ENCODE measurements at regions not wholly inside any gene's neighbourhood (a gene's known extent, or its start where the extent isn't known, plus 50 kb on each side); places are given as distances from the start of the nearest gene placed in this dataset.

DNA sequence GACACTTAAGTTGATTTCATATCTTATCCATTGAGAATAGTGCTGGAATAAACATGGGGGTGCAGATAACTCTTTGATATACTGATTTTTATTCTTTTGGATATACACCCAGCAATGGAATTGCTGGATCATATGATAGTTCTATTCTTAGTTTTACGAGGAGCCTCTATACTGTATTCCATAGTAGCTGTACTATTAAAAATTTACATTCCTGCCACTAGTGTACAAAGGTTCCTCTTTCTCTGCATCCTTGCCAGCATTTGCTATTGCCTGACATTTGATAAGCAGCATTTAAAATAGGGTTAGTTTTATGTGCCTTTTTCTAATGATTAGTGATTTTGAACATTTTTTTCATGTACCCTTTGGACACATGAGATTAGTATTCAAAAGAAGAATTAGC lies 554.2 kb downstream of the JRKL start:
- TF ChIP-seq, protein P1, sequence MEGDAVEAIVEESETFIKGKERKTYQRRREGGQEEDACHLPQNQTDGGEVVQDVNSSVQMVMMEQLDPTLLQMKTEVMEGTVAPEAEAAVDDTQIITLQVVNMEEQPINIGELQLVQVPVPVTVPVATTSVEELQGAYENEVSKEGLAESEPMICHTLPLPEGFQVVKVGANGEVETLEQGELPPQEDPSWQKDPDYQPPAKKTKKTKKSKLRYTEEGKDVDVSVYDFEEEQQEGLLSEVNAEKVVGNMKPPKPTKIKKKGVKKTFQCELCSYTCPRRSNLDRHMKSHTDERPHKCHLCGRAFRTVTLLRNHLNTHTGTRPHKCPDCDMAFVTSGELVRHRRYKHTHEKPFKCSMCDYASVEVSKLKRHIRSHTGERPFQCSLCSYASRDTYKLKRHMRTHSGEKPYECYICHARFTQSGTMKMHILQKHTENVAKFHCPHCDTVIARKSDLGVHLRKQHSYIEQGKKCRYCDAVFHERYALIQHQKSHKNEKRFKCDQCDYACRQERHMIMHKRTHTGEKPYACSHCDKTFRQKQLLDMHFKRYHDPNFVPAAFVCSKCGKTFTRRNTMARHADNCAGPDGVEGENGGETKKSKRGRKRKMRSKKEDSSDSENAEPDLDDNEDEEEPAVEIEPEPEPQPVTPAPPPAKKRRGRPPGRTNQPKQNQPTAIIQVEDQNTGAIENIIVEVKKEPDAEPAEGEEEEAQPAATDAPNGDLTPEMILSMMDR (IDR thresholded peaks at IDR 0.05), result no peak
- TF ChIP-seq POLR2A (IDR thresholded peaks at IDR 0.05), result no peak
